Epithelial cell of proximal tubule (primary cell): ENCODE measurements at regions not wholly inside any gene's neighbourhood (a gene's known extent, or its start where the extent isn't known, plus 50 kb on each side); places are given as distances from the start of the nearest gene placed in this dataset.

Source experiments
- DNase-seq: peaks from one replicate; pipeline ENCODE4 v3.0.0-alpha.2; 2011; ENCODE audit warnings: low read depth
- H3K4me3 ChIP-seq: 2 replicates; pipeline ENCODE4 v1.5.1; 2011; ENCODE audit warnings: low read depth, mild to moderate bottlenecking, low read length
- TF ChIP-seq, protein P1 (sequence below): conservative IDR thresholded peaks from 2 replicates; pipeline ENCODE4 v1.5.1; 2012; ENCODE audit warnings: low read depth, mild to moderate bottlenecking, low read length

DNA sequence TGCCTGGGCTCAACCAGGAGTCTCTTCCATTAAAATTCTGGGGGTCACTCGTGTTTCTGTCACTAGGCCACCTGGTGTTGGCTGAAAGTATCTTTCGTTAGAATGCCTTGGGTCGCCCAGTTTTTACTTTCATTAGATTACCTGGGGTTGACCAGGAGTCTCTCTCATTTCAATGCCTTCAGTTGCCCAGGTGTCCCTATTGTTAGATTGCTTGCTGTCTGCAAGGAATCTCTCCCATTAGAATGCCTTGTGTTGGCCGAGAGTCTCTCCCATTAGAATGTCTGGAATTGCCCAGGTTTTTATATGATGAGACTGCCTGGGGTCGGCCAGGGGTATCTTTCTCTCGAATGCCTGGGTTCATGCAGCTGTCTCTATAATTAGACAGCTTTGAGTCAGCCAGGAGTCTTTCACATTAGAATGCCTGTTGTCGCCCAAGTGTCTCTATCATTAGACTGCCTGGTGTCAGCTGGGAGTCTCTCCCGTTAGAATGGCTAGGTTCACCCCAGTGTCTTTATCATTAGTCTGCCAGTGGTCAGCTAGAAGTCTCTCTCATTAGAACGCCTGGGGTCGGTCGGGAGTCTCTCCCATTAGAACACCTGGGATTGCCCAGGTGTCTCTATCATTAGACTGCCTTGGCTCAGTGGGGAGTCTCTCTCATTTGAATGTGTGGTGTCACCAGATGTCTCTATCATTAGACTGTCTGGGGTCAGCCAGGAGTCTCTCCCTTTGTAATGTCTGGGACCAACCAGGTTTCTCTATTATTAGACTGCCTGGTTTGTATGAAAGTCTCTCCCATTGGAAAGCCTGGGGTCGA is 1446.8 kb downstream of the UQCRFS1 start:
- TF ChIP-seq, protein P1, sequence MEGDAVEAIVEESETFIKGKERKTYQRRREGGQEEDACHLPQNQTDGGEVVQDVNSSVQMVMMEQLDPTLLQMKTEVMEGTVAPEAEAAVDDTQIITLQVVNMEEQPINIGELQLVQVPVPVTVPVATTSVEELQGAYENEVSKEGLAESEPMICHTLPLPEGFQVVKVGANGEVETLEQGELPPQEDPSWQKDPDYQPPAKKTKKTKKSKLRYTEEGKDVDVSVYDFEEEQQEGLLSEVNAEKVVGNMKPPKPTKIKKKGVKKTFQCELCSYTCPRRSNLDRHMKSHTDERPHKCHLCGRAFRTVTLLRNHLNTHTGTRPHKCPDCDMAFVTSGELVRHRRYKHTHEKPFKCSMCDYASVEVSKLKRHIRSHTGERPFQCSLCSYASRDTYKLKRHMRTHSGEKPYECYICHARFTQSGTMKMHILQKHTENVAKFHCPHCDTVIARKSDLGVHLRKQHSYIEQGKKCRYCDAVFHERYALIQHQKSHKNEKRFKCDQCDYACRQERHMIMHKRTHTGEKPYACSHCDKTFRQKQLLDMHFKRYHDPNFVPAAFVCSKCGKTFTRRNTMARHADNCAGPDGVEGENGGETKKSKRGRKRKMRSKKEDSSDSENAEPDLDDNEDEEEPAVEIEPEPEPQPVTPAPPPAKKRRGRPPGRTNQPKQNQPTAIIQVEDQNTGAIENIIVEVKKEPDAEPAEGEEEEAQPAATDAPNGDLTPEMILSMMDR = no peak
- no peak overlapping the region for H3K4me3 ChIP-seq
- no peak for DNase-seq

DNA sequence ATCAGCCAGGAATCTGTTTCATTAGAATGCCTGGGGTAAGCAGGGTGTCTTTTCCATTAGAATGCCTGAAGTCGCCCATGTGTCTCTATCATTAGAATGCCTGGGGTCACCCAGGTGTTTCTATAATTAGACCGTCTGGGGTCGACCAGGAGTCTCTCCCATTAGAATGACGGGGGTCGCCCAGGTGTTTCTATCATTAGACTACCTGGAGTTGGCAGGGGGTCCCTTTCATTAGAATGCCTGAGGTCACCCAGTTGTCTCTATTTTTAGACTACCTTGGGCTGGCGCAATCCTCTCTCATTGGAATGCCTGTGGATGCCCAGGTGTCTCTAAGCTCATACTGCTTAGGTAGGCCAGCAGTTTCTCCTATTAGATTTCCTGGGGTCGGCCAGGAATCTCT is 1447.6 kb downstream of the UQCRFS1 start:
- no peak overlapping the region for H3K4me3 ChIP-seq
- DNase-seq = no peak
- TF ChIP-seq, protein P1 = no peak

DNA sequence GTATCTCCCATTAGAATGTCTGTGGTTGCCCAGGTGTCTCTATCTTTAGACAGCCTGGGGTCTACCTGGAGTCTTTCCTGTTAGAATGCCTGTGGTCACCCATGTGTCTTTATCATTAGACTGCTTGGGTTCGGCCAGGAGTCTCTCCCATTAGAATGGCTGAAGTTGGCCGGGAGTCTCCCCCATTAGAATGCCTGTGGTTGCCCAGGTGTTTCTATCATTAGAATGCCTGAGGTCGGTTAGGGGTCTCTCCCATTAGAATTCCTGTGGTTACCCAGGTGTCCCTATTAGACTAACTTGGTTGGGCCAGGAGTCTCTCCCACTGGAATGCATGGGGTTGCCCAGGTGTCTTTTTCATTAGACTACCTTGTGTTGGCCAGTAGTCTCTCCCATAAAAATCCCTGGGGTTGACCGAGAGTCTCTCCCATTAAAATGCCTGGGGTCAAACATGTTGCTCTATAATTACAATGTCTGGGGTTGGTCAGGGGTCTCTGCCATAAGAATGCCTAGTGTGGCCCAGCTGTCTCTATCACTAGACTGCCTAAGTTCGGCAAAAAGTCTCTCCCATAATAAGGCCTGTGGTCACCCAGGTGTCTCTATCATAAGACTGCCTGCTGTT is 1448.7 kb downstream of the UQCRFS1 start:
- H3K4me3 ChIP-seq = no peak overlapping the region
- no peak for DNase-seq
- TF ChIP-seq, protein P1 = no peak

DNA sequence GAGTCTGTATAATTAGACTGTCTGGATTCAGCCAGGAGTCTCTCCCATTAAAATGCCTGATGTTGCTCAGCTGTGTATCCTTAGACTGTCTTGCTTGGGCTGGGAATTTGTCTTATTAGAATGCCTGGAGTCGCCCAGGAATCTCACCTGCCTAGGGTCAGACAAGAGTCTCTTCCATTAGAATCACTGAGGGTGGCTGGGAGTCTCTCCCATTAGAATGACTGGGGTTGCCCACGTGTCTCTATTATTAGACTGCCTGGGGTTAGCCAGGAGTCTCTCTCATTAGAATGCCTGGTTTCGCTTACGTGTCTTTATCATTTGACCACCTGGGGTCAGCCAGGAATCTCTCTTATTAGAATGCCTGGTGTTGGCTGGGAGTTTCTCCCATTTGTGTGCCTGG is 1450.0 kb downstream of the UQCRFS1 start:
- no peak for DNase-seq
- TF ChIP-seq, protein P1 = no peak
- no peak overlapping the region for H3K4me3 ChIP-seq

DNA sequence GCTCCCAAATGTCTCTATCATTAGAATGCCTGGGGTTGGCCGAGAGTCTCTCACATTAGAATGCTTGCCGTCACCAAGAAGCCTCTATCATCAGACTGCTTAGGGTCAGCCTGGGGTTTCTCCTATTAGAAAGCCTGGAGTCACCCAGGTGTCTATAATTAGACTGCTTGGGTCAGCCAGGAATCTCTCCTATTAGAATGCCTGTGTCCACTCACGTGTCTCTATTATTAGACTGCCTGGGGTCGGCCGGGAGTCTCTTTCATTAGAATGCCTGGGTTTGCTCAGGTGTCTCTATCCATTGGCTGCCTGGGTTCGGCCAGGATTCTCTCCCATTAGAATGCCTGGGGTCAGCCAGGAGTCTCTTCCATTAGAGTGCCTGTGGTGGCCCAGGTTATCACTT is 1453.1 kb downstream of the UQCRFS1 start:
- TF ChIP-seq, protein P1 = no peak
- no peak overlapping the region for H3K4me3 ChIP-seq
- no peak for DNase-seq

DNA sequence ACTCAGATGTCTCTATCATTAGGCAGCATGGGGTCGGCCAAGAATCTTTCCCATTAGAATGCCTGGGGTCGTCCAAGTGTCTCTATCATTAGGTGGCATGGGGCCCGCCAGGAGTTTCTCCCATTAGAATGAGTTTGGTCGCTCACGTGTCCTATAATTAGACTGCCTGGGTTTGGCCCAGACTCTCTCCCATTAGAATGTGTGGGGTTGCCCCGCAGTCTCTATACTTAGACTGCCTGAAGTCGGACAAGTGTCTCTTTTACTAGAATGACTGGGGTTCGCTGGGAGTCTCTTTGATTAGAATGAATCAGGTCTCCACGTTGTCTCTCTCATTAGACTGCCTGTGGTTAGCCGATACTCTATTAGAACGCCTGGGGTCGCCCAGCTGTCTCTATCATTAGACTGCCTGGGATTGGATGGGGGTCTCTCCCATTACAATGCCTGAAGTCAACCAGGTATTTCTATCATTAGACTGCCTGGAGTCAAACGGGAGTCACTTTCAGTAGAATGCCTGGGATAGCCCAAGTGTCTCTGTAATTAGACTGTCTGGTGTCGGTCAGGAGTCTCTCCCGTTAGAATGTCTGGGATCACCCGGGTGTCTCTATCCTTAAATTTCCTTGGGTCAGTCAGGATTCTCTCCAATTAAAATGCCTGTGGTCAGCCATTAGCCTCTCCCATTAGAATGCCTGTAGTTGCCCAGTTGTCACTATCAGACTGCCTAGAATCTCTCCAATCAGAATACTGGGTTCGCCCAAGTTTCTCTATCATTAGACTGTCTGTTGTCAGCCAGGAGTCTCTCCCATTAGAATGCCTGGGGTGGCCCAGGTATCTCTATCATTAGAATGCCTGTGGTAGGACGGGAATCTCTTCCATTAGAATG is 1454.1 kb downstream of the UQCRFS1 start:
- TF ChIP-seq, protein P1 = no peak
- no peak for DNase-seq
- no peak overlapping the region for H3K4me3 ChIP-seq
